Bronchial epithelial cell (primary cell): ENCODE measurements at regions not wholly inside any gene's neighbourhood (a gene's known extent, or its start where the extent isn't known, plus 50 kb on each side); places are given as distances from the start of the nearest gene placed in this dataset.

Source experiments
- DNase-seq: peaks from one replicate; pipeline ENCODE4 v3.0.0-alpha.2; 2010; ENCODE audit warnings: low read depth
- FAIRE-seq: peaks from 2 replicates; lab custom pipeline; 2011; peaks lifted over from hg19 to GRCh38; lab: Jason Lieb, UNC
- H3K27me3 ChIP-seq: 2 replicates; pipeline ENCODE4 v1.5.1; 2011; ENCODE audit warnings: low read length; ENCODE audit not compliant: control insufficient read depth, insufficient read depth
- H3K36me3 ChIP-seq: 2 replicates; pipeline ENCODE4 v1.5.1; 2011; ENCODE audit warnings: low read length; ENCODE audit not compliant: control insufficient read depth, insufficient read depth
- H3K4me3 ChIP-seq: 2 replicates; pipeline ENCODE4 v1.5.1; 2011; ENCODE audit warnings: mild to moderate bottlenecking, low read depth, low read length, control low read depth
- TF ChIP-seq, protein P1 (sequence below): IDR thresholded peaks from 2 replicates; pipeline ENCODE4 v1.5.1; 2011; ENCODE audit warnings: mild to moderate bottlenecking, moderate library complexity, low read length, control low read depth, inconsistent platforms; ENCODE audit not compliant: insufficient read depth, severe bottlenecking

- no peaks in the 10 kb centered on the region for H3K27me3 ChIP-seq
- DNase-seq (no peak), FAIRE-seq (no peak)
- H3K36me3 ChIP-seq, result no peaks in the 10 kb centered on the region
- no peak overlapping the region for H3K4me3 ChIP-seq
- TF ChIP-seq, protein P1, sequence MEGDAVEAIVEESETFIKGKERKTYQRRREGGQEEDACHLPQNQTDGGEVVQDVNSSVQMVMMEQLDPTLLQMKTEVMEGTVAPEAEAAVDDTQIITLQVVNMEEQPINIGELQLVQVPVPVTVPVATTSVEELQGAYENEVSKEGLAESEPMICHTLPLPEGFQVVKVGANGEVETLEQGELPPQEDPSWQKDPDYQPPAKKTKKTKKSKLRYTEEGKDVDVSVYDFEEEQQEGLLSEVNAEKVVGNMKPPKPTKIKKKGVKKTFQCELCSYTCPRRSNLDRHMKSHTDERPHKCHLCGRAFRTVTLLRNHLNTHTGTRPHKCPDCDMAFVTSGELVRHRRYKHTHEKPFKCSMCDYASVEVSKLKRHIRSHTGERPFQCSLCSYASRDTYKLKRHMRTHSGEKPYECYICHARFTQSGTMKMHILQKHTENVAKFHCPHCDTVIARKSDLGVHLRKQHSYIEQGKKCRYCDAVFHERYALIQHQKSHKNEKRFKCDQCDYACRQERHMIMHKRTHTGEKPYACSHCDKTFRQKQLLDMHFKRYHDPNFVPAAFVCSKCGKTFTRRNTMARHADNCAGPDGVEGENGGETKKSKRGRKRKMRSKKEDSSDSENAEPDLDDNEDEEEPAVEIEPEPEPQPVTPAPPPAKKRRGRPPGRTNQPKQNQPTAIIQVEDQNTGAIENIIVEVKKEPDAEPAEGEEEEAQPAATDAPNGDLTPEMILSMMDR, result no peak
These were observed 50.9 kb upstream of the ZNF354B start for GRCh38 chr5:178808886-178809285.

GRCh38 chr5:178801021-178801420 lies 58.7 kb upstream of the ZNF354B start:
- no peaks in the 10 kb centered on the region for H3K36me3 ChIP-seq
- H3K27me3 ChIP-seq, result no peaks in the 10 kb centered on the region
- TF ChIP-seq, protein P1, result no peak
- no peak for DNase-seq
- H3K4me3 ChIP-seq, result no peak overlapping the region
- FAIRE-seq, result no peak

GRCh38 chr5:178797546-178798440 lies 62.0 kb upstream of the ZNF354B start:
- FAIRE-seq, result no peak
- TF ChIP-seq, protein P1, result no peak

DNA sequence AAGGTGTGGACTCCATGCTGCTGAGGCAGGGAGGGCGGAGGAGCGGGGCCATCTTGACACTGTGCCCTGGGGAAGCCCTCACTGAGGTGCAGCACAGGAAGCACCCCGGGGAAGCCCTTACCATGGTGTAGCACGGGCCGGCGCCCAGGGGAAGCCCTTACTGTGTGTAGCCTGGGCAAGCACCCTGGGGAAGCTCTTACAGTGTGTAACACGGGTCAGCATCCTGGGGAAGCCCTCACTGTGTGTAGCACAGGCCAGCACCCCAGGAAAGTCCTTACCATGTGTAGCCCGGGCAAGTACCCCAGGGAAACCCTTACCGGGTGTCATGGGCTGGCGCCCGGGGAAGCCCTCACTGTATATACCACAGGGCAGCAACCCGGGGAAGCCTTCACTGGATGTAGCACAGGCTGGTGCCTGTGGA lies 62.6 kb upstream of the ZNF354B start:
- FAIRE-seq, result no peak
- TF ChIP-seq, protein P1, result no peak
- no peak for DNase-seq

More at GRCh38 chr5:178797546-178798440, 62.0 kb upstream of the ZNF354B start:
- Histone ChIP-seq H3K4me3 (no peak overlapping the region), H3K36me3 (no peaks in the 10 kb centered on the region), H3K27me3 (no peaks in the 10 kb centered on the region)
- DNase-seq, result no peak

GRCh38 chr5:178796165-178796945 lies 63.4 kb upstream of the ZNF354B start:
- DNase-seq, result no peak
- Histone ChIP-seq H3K4me3 (no peak overlapping the region), H3K27me3 (no peaks in the 10 kb centered on the region), H3K36me3 (no peaks in the 10 kb centered on the region)
- FAIRE-seq, result no peak
- TF ChIP-seq, protein P1, result no peak

More for the DNA sequence above, 62.6 kb upstream of the ZNF354B start:
- H3K27me3 ChIP-seq, result no peaks in the 10 kb centered on the region
- H3K4me3 ChIP-seq, result no peak overlapping the region
- H3K36me3 ChIP-seq, result no peaks in the 10 kb centered on the region
